ENCODE measurements at regions not wholly inside any gene's neighbourhood (a gene's known extent, or its start where the extent isn't known, plus 50 kb on each side); places are given as distances from the start of the nearest gene placed in this dataset.

DNA sequence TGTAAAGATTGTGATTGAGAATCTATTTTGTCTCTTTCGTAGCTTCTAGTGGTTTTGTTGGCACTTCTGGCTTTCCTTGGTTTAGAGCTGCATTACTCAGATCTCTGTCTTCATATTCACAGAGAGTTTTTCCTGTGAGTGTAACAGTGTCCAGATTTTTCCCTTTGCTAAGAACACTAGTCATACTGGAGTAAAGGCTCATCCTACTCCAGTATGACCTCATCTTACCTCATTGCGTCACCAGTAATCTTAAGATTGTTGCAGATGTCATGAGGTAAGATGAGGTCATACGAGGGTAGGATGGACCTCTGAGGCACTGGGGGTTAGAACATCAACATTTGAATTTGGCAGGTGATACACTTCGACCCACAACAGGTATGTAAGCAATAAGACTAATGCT lies 461.2 kb downstream of the FLRT2 start:
- no peaks in the 10 kb centered on the region for H3K27me3 ChIP-seq (ENCODE audit: control insufficient read depth, insufficient read depth, low read length)
- DNase-seq (ENCODE audit: low read depth): no peak
- no peaks in the 10 kb centered on the region for H3K36me3 ChIP-seq (ENCODE audit: control insufficient read depth, insufficient read depth, low read length)
- H3K4me3 ChIP-seq (ENCODE audit: low read depth, low read length): no peak overlapping the region
- TF ChIP-seq, protein P1, sequence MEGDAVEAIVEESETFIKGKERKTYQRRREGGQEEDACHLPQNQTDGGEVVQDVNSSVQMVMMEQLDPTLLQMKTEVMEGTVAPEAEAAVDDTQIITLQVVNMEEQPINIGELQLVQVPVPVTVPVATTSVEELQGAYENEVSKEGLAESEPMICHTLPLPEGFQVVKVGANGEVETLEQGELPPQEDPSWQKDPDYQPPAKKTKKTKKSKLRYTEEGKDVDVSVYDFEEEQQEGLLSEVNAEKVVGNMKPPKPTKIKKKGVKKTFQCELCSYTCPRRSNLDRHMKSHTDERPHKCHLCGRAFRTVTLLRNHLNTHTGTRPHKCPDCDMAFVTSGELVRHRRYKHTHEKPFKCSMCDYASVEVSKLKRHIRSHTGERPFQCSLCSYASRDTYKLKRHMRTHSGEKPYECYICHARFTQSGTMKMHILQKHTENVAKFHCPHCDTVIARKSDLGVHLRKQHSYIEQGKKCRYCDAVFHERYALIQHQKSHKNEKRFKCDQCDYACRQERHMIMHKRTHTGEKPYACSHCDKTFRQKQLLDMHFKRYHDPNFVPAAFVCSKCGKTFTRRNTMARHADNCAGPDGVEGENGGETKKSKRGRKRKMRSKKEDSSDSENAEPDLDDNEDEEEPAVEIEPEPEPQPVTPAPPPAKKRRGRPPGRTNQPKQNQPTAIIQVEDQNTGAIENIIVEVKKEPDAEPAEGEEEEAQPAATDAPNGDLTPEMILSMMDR (IDR thresholded peaks at IDR 0.05; ENCODE audit: insufficient read depth, low read length, poor library complexity, severe bottlenecking): no peak

DNA sequence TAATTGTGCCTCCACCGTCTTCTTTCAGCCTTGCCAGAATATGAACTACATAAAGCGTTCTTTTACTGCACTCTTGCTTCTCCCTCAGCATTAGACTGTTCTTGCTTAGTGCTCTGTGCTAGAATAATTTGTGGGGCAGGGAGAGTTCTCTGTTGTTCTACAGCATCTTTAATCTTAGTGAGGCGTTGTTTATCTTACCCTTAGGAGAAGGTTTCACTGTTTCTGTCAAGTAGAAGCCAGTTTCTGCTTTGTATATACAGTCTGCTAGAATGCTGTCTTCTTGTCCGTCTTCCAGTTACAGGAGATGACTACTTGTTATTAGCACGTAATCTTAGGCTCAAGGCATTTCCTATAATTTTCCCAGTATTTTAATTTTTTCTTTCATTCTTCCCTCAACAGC lies 458.0 kb downstream of the FLRT2 start:
- Histone ChIP-seq H3K27me3 (ENCODE audit: control insufficient read depth, insufficient read depth, low read length) (no peaks in the 10 kb centered on the region), H3K4me3 (ENCODE audit: low read depth, low read length) (no peak overlapping the region), H3K36me3 (ENCODE audit: control insufficient read depth, insufficient read depth, low read length) (no peaks in the 10 kb centered on the region)
- TF ChIP-seq, protein P1 (IDR thresholded peaks at IDR 0.05; ENCODE audit: insufficient read depth, low read length, poor library complexity, severe bottlenecking): no peak
- DNase-seq (ENCODE audit: low read depth): no peak

DNA sequence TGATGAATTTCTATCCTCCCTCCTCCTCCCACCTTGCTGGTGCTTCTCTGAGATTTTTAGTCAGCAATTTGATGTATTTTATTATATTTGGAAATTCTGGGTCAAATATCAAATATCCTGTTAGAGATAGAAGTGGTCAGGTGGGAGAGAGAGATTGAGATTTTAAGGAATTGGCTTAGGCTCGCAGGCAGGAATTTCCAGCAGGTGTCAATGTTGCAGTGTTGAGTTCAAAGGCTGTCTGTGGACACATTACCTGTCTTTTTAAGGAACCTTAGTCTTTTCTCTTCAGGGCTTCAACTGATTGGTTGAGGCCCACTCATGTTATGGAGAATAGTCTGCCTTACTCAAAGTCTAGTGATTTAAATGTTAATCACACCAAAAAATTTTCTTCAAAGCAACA lies 457.3 kb downstream of the FLRT2 start:
- no peak overlapping the region for H3K4me3 ChIP-seq (ENCODE audit: low read depth, low read length)
- DNase-seq (ENCODE audit: low read depth): no peak
- TF ChIP-seq, protein P1 (IDR thresholded peaks at IDR 0.05; ENCODE audit: insufficient read depth, low read length, poor library complexity, severe bottlenecking): no peak
- H3K36me3 ChIP-seq (ENCODE audit: control insufficient read depth, insufficient read depth, low read length): no peaks in the 10 kb centered on the region
- no peaks in the 10 kb centered on the region for H3K27me3 ChIP-seq (ENCODE audit: control insufficient read depth, insufficient read depth, low read length)

DNA sequence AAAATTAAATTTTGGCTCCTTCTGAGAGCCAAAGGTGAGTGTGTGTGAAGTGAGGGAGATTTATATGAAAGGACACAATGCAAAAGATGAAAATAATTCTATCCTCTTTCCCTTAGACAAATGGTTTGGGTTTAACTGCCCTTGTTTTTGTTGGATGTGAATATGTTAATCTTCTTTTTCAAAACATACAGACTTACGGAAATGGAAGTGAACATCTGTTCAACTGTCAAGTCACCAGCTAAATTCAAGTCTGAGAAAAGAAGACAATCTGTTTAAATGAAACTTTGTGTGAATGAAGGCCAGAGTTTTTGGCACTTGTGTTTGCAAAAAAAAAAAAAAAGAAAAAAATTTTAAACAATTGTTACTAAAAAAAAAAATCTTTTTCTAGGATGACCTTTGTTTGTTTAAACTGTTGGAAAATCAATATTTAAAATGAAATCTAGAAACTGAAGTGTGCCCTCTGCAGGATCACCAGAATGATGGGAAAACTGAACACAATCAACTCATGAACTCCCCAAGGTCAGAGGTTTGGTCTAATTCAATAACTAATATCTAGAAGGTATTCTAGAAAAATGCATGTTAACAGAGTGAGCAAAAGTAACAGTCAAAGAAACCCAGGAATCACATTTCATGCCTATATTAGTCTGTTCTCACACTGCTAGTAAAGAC lies 448.8 kb downstream of the FLRT2 start:
- no peaks in the 10 kb centered on the region for H3K36me3 ChIP-seq (ENCODE audit: control insufficient read depth, insufficient read depth, low read length)
- TF ChIP-seq, protein P1 (IDR thresholded peaks at IDR 0.05; ENCODE audit: insufficient read depth, low read length, poor library complexity, severe bottlenecking): no peak
- H3K27me3 ChIP-seq (ENCODE audit: control insufficient read depth, insufficient read depth, low read length): no peaks in the 10 kb centered on the region
- DNase-seq (ENCODE audit: low read depth): no peak
- no peak overlapping the region for H3K4me3 ChIP-seq (ENCODE audit: low read depth, low read length)

DNA sequence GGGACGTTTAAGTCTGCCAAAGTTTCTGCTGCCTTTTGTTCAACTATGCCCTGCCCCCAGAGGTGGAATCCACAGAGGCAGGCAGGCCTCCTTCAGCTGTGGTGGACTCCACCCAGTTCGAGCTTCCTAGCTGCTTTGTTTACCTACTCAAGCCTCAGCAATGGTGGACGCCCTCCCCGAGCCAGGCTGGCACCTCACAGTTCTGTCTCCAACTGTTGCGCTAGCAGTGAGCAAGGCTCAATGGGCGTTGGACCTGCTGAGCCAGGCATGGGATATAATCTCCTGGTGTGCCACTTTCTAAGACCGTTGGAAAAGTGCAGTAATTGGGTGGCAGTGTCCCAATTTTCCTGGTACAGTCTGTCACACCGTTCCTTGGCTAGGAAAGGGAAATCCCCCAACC lies 444.7 kb downstream of the FLRT2 start:
- H3K27me3 ChIP-seq (ENCODE audit: control insufficient read depth, insufficient read depth, low read length): no peaks in the 10 kb centered on the region
- no peak for DNase-seq (ENCODE audit: low read depth)
- TF ChIP-seq, protein P1 (IDR thresholded peaks at IDR 0.05; ENCODE audit: insufficient read depth, low read length, poor library complexity, severe bottlenecking): no peak
- no peak overlapping the region for H3K4me3 ChIP-seq (ENCODE audit: low read depth, low read length)
- H3K36me3 ChIP-seq (ENCODE audit: control insufficient read depth, insufficient read depth, low read length): no peaks in the 10 kb centered on the region

DNA sequence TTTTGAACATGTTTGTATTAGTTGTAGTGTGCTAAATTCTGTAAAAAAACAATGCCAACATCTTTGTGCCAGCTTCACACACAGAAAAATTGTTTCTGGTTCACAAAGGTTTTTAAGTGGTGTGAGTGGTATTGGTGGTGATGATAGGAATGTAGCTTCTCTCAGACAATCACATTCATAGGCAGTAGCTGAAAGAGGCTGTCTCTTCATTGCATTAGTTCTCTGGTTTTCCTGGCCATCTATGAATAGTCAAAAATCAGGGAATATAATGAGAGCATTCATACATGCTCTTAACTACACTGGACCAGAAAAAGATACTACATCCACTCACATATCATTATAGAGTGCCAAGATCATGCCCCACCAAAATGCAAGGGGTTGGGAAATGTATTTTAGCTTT lies 433.5 kb downstream of the FLRT2 start:
- H3K4me3 ChIP-seq (ENCODE audit: low read depth, low read length): no peak overlapping the region
- no peaks in the 10 kb centered on the region for H3K27me3 ChIP-seq (ENCODE audit: control insufficient read depth, insufficient read depth, low read length)
- TF ChIP-seq, protein P1 (IDR thresholded peaks at IDR 0.05; ENCODE audit: insufficient read depth, low read length, poor library complexity, severe bottlenecking): no peak
- DNase-seq (ENCODE audit: low read depth): no peak
- H3K36me3 ChIP-seq (ENCODE audit: control insufficient read depth, insufficient read depth, low read length): no peaks in the 10 kb centered on the region

All from kidney epithelial cell (primary cell).